ENCODE measurements at regions not wholly inside any gene's neighbourhood (a gene's known extent, or its start where the extent isn't known, plus 50 kb on each side); places are given as distances from the start of the nearest gene placed in this dataset.

DNA sequence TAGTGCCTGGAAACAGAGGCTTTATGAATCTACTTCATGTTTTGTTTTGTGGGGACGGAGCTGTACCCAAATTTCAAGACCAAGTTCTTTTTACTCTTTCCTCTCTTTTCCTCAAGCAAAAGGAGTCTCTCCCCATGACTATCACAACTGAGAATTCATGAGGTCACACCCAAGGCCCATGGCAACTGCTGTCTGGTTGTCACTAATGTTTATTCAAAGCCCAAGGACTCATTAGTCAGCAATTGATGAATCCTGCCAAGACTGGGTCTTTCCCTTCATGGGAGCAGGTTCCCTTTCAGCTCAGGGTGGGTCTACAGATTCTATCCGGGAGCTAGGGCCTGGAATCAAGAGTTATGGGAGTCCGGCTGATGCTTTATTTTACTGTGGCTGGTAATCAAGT is 441.5 kb upstream of the PCDH20 start:
- DNase-seq (ENCODE audit: extremely low spot score), result no peak
- CTCF ChIA-PET, result interaction anchor here (1.6 kb wide), 1 partner anchor 9 kb away, joined by 4 read pairs; no protein-coding TSS in a partner anchor
- TF ChIP-seq, protein P1, sequence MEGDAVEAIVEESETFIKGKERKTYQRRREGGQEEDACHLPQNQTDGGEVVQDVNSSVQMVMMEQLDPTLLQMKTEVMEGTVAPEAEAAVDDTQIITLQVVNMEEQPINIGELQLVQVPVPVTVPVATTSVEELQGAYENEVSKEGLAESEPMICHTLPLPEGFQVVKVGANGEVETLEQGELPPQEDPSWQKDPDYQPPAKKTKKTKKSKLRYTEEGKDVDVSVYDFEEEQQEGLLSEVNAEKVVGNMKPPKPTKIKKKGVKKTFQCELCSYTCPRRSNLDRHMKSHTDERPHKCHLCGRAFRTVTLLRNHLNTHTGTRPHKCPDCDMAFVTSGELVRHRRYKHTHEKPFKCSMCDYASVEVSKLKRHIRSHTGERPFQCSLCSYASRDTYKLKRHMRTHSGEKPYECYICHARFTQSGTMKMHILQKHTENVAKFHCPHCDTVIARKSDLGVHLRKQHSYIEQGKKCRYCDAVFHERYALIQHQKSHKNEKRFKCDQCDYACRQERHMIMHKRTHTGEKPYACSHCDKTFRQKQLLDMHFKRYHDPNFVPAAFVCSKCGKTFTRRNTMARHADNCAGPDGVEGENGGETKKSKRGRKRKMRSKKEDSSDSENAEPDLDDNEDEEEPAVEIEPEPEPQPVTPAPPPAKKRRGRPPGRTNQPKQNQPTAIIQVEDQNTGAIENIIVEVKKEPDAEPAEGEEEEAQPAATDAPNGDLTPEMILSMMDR (IDR thresholded peaks at IDR 0.05; ENCODE audit: control extremely low read depth, extremely low read depth, low read depth, missing control alignments), result no peak
- POLR2A ChIA-PET, result no interaction called here

DNA sequence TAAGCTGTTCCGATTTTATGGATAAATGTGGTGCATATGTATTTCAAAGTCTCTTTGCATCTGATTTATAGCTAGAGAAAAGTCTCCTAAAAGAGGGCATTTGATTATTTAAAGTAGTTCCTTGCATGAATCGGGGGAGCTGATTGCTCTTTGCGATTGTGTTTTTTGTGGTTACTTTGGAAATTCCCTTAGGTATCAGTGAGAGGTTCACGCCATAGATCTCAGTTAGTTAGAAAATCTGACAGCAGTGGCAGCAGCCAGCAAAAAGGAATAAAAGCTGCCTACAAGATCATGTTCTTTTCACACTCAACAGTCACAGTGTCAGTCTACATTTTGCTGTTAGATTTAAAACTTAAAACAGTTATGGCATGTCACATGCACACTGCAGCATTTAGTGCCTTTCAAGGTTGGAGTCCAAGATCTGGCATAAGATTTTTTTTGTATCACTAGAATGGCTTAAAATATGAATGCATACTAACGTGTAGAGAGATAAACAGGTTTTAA is 436.5 kb upstream of the PCDH20 start:
- POLR2A ChIA-PET, result no interaction called here
- CTCF ChIA-PET, result no interaction called here
- TF ChIP-seq, protein P1 (IDR thresholded peaks at IDR 0.05; ENCODE audit: control extremely low read depth, extremely low read depth, low read depth, missing control alignments), result no peak
- DNase-seq (ENCODE audit: extremely low spot score), result no peak

DNA sequence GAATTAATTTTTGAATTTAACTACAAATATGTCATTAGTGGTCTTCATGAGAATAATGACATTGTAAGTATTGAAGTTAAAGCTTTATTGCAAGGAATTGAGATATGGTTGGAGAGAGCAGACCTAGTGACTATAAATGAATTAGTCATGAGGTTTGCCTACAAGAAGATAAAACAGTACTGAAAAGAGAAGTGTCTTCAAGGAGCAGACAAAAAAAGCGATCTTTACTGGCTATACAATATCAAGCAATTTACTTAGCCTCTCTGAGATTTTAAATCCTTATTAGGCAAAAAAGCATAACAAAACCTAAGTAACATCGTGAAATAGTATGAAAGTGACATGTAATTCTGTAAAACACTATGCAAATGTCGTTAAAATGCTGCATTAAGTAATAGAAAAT is 435.1 kb upstream of the PCDH20 start:
- POLR2A ChIA-PET, result no interaction called here
- CTCF ChIA-PET, result no interaction called here

DNA sequence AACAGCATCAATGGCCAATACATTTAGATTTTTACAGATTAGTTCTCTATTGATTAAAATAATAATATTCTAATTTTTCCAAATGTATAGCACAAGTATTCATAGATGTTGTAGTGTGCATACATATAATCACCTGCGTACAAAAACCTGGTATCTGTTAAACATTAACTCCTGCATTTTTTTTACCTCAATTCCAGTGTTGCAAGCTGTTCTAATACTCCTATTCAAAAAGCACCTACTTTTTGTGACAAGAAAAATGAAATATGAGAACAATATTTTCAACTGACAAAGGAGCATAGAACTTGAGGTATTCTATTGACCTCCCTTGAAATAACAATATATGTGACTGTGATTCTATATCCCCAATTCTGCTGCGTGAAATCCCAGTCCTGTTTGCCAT is 422.9 kb upstream of the PCDH20 start:
- CTCF ChIA-PET, result no interaction called here
- POLR2A ChIA-PET, result no interaction called here
- DNase-seq (ENCODE audit: extremely low spot score), result no peak
- TF ChIP-seq, protein P1 (IDR thresholded peaks at IDR 0.05; ENCODE audit: control extremely low read depth, extremely low read depth, low read depth, missing control alignments), result no peak

More for the DNA sequence above, 435.1 kb upstream of the PCDH20 start:
- TF ChIP-seq, protein P1 (IDR thresholded peaks at IDR 0.05; ENCODE audit: control extremely low read depth, extremely low read depth, low read depth, missing control alignments), result no peak
- no peak for DNase-seq (ENCODE audit: extremely low spot score)

DNA sequence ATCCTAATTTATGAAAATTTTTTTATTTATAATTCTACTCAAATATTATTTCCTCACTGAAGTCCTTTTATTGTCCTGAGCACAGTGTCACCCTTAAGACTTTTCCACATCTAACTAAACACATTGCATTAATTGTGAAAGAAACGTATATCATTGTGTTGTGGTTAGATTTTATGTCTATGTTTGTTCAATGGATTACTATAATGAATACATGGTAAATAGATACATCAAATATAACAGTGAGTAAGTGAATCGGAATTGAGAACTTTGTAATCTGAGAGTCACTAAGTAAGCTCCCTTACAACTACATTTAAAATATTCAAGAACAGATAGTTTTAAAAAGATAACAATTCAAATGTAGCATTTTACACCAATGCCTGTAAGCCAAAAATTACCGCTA is 417.6 kb upstream of the PCDH20 start:
- CTCF ChIA-PET, result no interaction called here
- TF ChIP-seq, protein P1 (IDR thresholded peaks at IDR 0.05; ENCODE audit: control extremely low read depth, extremely low read depth, low read depth, missing control alignments), result no peak
- no peak for DNase-seq (ENCODE audit: extremely low spot score)
- POLR2A ChIA-PET, result no interaction called here

DNA sequence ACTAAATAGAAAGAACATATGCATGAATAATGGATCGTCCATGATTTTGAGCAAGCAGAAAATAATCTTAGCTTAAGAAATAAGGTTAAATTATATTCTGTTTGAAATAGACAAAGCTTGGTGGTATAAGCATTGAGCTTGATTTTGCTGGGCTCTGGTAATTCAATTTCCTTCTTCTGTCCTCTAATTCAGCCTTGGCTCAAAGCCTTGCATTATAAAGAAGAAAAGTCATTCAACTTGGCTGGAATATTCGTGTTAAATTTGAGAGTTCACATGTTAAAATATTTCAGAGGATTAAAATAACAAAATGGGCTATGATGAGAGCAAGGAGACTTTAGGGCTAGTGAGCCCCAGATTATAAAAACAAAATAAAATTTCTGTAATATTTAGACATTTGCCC is 415.4 kb upstream of the PCDH20 start:
- no peak for DNase-seq (ENCODE audit: extremely low spot score)

More for the DNA sequence above, 415.4 kb upstream of the PCDH20 start:
- TF ChIP-seq, protein P1 (IDR thresholded peaks at IDR 0.05; ENCODE audit: control extremely low read depth, extremely low read depth, low read depth, missing control alignments), result no peak
- CTCF ChIA-PET, result no interaction called here
- POLR2A ChIA-PET, result no interaction called here
